Kidney (tissue), 13 donors: ENCODE measurements at regions not wholly inside any gene's neighbourhood (a gene's known extent, or its start where the extent isn't known, plus 50 kb on each side); places are given as distances from the start of the nearest gene placed in this dataset.

Experiments used
- DNase-seq, 5 donors: peaks; one replicate each; pipeline ENCODE4 v3.0.0-alpha.2; 2013 to 2020
- FAIRE-seq: peaks from 2 replicates; lab custom pipeline; 2012; peaks lifted over from hg19 to GRCh38; lab: Jason Lieb, UNC
- H3K27ac ChIP-seq, 2 donors: one replicate each; pipeline ENCODE4 v1.7.0; 2013; ENCODE audit warnings: low read depth in 2 of 2, low read length in 2 of 2, inconsistent platforms in 1 of 2
- H3K27me3 ChIP-seq: one replicate; pipeline ENCODE4 v1.7.1; 2013; ENCODE audit warnings: low read length, inconsistent platforms; ENCODE audit not compliant: control insufficient read depth, insufficient read depth
- H3K36me3 ChIP-seq, 3 donors: one replicate each; pipeline versions ENCODE4 v1.7.0 to v1.7.1; 2013; ENCODE audit warnings: low read length in 3 of 3, control low read depth in 1 of 3, inconsistent platforms in 1 of 3; ENCODE audit not compliant: insufficient read depth in 3 of 3, control insufficient read depth in 2 of 3
- H3K4me1 ChIP-seq, 3 donors: one replicate each; pipeline versions ENCODE4 v1.7.0 to v1.7.1; 2013; ENCODE audit warnings: low read length in 3 of 3, inconsistent platforms in 1 of 3, low read depth in 1 of 3; ENCODE audit not compliant: control insufficient read depth in 2 of 3, insufficient read depth in 2 of 3
- H3K4me3 ChIP-seq, 3 donors: one replicate each; pipeline versions ENCODE4 v1.7.0 to v1.8.1; 2013; ENCODE audit warnings: low read length in 3 of 3, control low read depth in 1 of 3, inconsistent platforms in 1 of 3
- H3K9ac ChIP-seq, 3 donors: one replicate each; pipeline versions ENCODE4 v1.7.0 to v1.7.1; 2013; ENCODE audit warnings: low read length in 3 of 3, control low read depth in 1 of 3, inconsistent platforms in 1 of 3
- H3K9me3 ChIP-seq, 3 donors: one replicate each; pipeline versions ENCODE4 v1.7.0 to v1.7.1; 2013; ENCODE audit warnings: low read length in 3 of 3, control low read depth in 1 of 3, inconsistent platforms in 1 of 3; ENCODE audit not compliant: control insufficient read depth in 2 of 3, insufficient read depth in 1 of 3
- CTCF ChIP-seq: IDR thresholded peaks from 3 replicates; pipeline ENCODE4 v1.5.1; 2012; ENCODE audit warnings: mild to moderate bottlenecking, moderate library complexity, borderline replicate concordance; ENCODE audit not compliant: insufficient read depth; ENCODE audit errors: extremely low read depth
- intact Hi-C: fragments of 100-400 bp; cut with DNase I; formaldehyde crosslinking; loops from one replicate; pipeline ENCODE4 v1.11.1; 2022
- donor health status: control.
- donor health status: control.
- donor health status: control.
- donor health status: control.
- donor health status: control.
- donor health status: DM: yes; HTN: yes; CAD: no.
- donor health status: Normal renal cell carcinoma (clear cell type).

- Histone ChIP-seq H3K36me3 (no peaks in the 10 kb centered on the region), H3K4me1 (no peaks in the 10 kb centered on the region), H3K9me3 (no peaks in the 10 kb centered on the region), H3K9ac (no peak overlapping the region), H3K27ac (no peak overlapping the region), H3K4me3 (no peak overlapping the region), H3K27me3 (no peaks in the 10 kb centered on the region)
- no peak for TF ChIP-seq CTCF
- FAIRE-seq = no peak
- DNase-seq = no peak
- intact Hi-C loops = no loop called here
Measured at GRCh38 chr15:35888815-35889214, 342.9 kb upstream of the DPH6 start.

GRCh38 chr15:35907511-35907910 is 361.5 kb upstream of the DPH6 start:
- Histone ChIP-seq H3K27ac (no peak overlapping the region), H3K9ac (no peak overlapping the region), H3K4me1 (no peaks in the 10 kb centered on the region), H3K36me3 (no peaks in the 10 kb centered on the region), H3K27me3 (no peaks in the 10 kb centered on the region), H3K9me3 (no peaks in the 10 kb centered on the region), H3K4me3 (no peak overlapping the region)
- FAIRE-seq (no peak), DNase-seq (peak in 1 of 5 donors; percentile 4)
- intact Hi-C loops = no loop called here
- TF ChIP-seq CTCF = no peak

- FAIRE-seq (no peak), DNase-seq (no peak)
- no peaks in the 10 kb centered on the region for H3K36me3 ChIP-seq
- no peak overlapping the region for H3K4me3 ChIP-seq
- no peak for TF ChIP-seq CTCF
- H3K9me3 ChIP-seq = no peaks in the 10 kb centered on the region
- no peaks in the 10 kb centered on the region for H3K27me3 ChIP-seq
- H3K27ac ChIP-seq = no peak overlapping the region
- H3K9ac ChIP-seq = no peak overlapping the region
- intact Hi-C loops = no loop called here
- H3K4me1 ChIP-seq = no peaks in the 10 kb centered on the region
Measured at GRCh38 chr15:35909414-35909813, 363.4 kb upstream of the DPH6 start.

GRCh38 chr15:35910227-35910626 is 364.3 kb upstream of the DPH6 start:
- FAIRE-seq = no peak

More at GRCh38 chr15:35910227-35910626, 364.3 kb upstream of the DPH6 start:
- no peak overlapping the region for H3K27ac ChIP-seq
- TF ChIP-seq CTCF = no peak
- intact Hi-C loops = no loop called here
- H3K9ac ChIP-seq = no peak overlapping the region
- no peak for DNase-seq
- H3K27me3 ChIP-seq = no peaks in the 10 kb centered on the region
- no peaks in the 10 kb centered on the region for H3K4me1 ChIP-seq
- H3K4me3 ChIP-seq = no peak overlapping the region
- no peaks in the 10 kb centered on the region for H3K36me3 ChIP-seq
- no peaks in the 10 kb centered on the region for H3K9me3 ChIP-seq
